ENCODE measurements at regions not wholly inside any gene's neighbourhood (a gene's known extent, or its start where the extent isn't known, plus 50 kb on each side); places are given as distances from the start of the nearest gene placed in this dataset.

- TF ChIP-seq CBX3 (IDR thresholded peaks at IDR 0.05; ENCODE audit: borderline replicate concordance, low read depth), result no peak
- no peak for TF ChIP-seq WRNIP1 (IDR thresholded peaks at IDR 0.05; ENCODE audit: borderline replicate concordance, low read depth, low read length)
- TF ChIP-seq FOS (IDR thresholded peaks at IDR 0.05; ENCODE audit: borderline replicate concordance, extremely low read depth, insufficient read length), result no peak
- TF ChIP-seq JUND (IDR thresholded peaks at IDR 0.05; ENCODE audit: low read depth, low read length), result no peak
- TF ChIP-seq TCF3 (IDR thresholded peaks at IDR 0.05; ENCODE audit: borderline replicate concordance, insufficient read depth, low read depth, low read length), result no peak
- no peak for TF ChIP-seq POLR2AphosphoS2 (IDR thresholded peaks at IDR 0.05; ENCODE audit: low read depth, low read length)
These were observed 126.3 kb upstream of the FOXD4L5 start (continued) for GRCh38 chr9:65411336-65411735.

GRCh38 chr9:65410926-65411325, 125.9 kb upstream of the FOXD4L5 start:
- CTCF ChIA-PET, result no interaction called here
- TF ChIP-seq TBL1XR1 (IDR thresholded peaks at IDR 0.05; ENCODE audit: low read depth, low read length) (no peak), ESRRA (IDR thresholded peaks at IDR 0.05; ENCODE audit: low read length) (no peak), RFX5 (IDR thresholded peaks at IDR 0.05; ENCODE audit: low read depth, low read length) (no peak), IKZF1 (conservative IDR thresholded peaks at IDR 0.05) (no peak)
- TF ChIP-seq, protein P1, sequence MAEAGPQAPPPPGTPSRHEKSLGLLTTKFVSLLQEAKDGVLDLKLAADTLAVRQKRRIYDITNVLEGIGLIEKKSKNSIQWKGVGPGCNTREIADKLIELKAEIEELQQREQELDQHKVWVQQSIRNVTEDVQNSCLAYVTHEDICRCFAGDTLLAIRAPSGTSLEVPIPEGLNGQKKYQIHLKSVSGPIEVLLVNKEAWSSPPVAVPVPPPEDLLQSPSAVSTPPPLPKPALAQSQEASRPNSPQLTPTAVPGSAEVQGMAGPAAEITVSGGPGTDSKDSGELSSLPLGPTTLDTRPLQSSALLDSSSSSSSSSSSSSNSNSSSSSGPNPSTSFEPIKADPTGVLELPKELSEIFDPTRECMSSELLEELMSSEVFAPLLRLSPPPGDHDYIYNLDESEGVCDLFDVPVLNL (IDR thresholded peaks at IDR 0.05; ENCODE audit: low read depth, low read length), result no peak
- DNase-seq (ENCODE audit: low read depth, low spot score) (no peak), FAIRE-seq (no peak), ATAC-seq (no peak)
- no peaks in the 10 kb centered on the region for H3K4me1 ChIP-seq (ENCODE audit: control insufficient read depth, insufficient read depth, low read length)
- no peak overlapping the region for H2AFZ ChIP-seq (ENCODE audit: control insufficient read depth, low read depth, low read length)
- H3K4me2 ChIP-seq (ENCODE audit: control insufficient read depth, insufficient read depth), result no peak overlapping the region
- POLR2A ChIA-PET, result no interaction called here
- intact Hi-C loops (cut with micrococcal nuclease; ENCODE audit: unreplicated experiment) (no loop called here), in situ Hi-C loops (cut with MboI) (no loop called here)
- WGBS (ENCODE audit: insufficient coverage, insufficient replicate concordance, low lambda C conversion rate, missing lambda C conversion rate), result 20% methylated on average over 13 of the region's 14 CpGs
- SMC1A ChIA-PET (ENCODE audit: uncharacterized antibody, unreplicated experiment), result no interaction called here
- no peaks in the 10 kb centered on the region for H4K20me1 ChIP-seq (ENCODE audit: control insufficient read depth, insufficient read depth)
- no peaks in the 10 kb centered on the region; the same call in 2 of the 3 replicates for H3K9me3 ChIP-seq (replicated peaks; ENCODE audit: control insufficient read depth, insufficient read depth, low read length)
- no peak overlapping the region for H3K4me3 ChIP-seq
- no peaks in the 10 kb centered on the region for H3K36me3 ChIP-seq (ENCODE audit: control insufficient read depth in 2 of 2, insufficient read depth in 2 of 2, low read length in 1 of 2)
- RAD21 ChIA-PET (ENCODE audit: unreplicated experiment), result no interaction called here
- no peak overlapping the region for H3K27ac ChIP-seq (ENCODE audit: control insufficient read depth, insufficient read depth)
- BruUV-seq (replicated peaks), result no TSS peak
- no peak overlapping the region for H3K9ac ChIP-seq (ENCODE audit: control insufficient read depth, insufficient read depth, low read length)
- H3K27me3 ChIP-seq (replicated peaks in 1 of 2; ENCODE audit: control insufficient read depth in 2 of 2, insufficient read depth in 2 of 2, low read length in 1 of 2), result no peaks in the 10 kb centered on the region
- H3K79me2 ChIP-seq (ENCODE audit: control insufficient read depth, insufficient read depth, low read length), result no peaks in the 10 kb centered on the region

All from GM12878 (cell line).